ENCODE measurements at regions not wholly inside any gene's neighbourhood (a gene's known extent, or its start where the extent isn't known, plus 50 kb on each side); places are given as distances from the start of the nearest gene placed in this dataset.

DNA sequence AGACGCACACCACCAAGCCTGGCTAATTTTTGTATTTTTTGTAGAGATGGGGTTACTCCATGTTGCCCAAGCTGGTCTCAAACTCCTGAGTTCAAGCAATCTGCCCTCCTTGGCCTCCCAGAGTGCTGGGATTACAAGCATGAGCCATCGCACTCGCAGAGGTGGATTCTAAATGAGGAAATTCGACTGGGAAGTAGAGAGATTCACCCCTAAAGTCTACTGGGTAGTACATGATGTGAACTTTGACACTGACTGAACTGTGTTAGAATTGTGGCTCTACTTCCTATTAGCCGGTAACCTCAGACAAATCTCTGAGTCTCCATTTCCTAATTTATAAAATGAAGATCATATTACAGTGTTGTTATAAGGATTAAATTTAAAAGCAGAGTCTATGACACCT, 276.0 kb upstream of the NR5A2 start:
- Histone ChIP-seq H3K27ac (no peak overlapping the region), H3K9me3 (ENCODE audit: severe bottlenecking) (no peaks in the 10 kb centered on the region), H3K27me3 (ENCODE audit: insufficient read depth, low read depth, severe bottlenecking) (no peaks in the 10 kb centered on the region), H3K4me3 (ENCODE audit: low read depth, low read length) (no peak overlapping the region), H3K36me3 (no peaks in the 10 kb centered on the region)
- DNase-seq = no peak
- TF ChIP-seq, protein P1, sequence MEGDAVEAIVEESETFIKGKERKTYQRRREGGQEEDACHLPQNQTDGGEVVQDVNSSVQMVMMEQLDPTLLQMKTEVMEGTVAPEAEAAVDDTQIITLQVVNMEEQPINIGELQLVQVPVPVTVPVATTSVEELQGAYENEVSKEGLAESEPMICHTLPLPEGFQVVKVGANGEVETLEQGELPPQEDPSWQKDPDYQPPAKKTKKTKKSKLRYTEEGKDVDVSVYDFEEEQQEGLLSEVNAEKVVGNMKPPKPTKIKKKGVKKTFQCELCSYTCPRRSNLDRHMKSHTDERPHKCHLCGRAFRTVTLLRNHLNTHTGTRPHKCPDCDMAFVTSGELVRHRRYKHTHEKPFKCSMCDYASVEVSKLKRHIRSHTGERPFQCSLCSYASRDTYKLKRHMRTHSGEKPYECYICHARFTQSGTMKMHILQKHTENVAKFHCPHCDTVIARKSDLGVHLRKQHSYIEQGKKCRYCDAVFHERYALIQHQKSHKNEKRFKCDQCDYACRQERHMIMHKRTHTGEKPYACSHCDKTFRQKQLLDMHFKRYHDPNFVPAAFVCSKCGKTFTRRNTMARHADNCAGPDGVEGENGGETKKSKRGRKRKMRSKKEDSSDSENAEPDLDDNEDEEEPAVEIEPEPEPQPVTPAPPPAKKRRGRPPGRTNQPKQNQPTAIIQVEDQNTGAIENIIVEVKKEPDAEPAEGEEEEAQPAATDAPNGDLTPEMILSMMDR (IDR thresholded peaks at IDR 0.05; ENCODE audit: low read depth, low read length) = no peak

DNA sequence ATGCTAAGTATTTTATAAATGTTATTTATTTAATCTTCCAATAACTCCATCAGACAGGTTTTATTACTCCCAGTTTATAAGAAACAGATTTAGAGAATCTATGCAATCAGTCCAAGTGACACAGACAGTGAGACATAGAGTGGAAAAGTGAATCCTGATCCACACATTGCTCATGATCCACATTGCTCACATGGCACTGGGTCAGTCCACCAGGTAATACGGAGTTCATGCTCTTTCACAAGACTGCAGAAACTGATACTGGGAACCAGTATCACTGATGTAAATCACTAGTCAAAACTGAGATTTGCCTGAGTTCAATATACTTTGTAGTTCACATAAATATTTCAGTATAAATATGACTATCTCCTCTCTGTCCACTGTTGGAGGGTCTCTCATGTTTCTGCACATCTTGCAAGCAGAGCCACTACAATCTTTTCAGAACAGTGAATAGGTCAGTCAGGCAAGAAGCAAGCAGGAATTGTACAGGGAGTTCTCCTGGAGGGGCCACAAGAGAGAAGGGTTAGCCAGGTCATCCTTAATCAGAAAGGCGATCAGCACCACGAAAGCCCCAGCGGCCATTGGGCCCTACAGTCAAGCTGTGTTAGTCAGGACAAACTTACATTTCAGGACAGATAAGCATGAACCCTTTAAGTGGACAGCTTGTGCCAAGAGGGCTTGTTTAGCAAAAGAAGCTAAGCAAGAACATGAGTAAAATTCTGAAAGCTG, 275.4 kb upstream of the NR5A2 start:
- no peak for DNase-seq
- Histone ChIP-seq H3K36me3 (no peaks in the 10 kb centered on the region), H3K9me3 (ENCODE audit: severe bottlenecking) (no peaks in the 10 kb centered on the region), H3K27ac (no peak overlapping the region), H3K4me3 (ENCODE audit: low read depth, low read length) (no peak overlapping the region), H3K27me3 (ENCODE audit: insufficient read depth, low read depth, severe bottlenecking) (no peaks in the 10 kb centered on the region)
- TF ChIP-seq, protein P1 (IDR thresholded peaks at IDR 0.05; ENCODE audit: low read depth, low read length) = no peak

DNA sequence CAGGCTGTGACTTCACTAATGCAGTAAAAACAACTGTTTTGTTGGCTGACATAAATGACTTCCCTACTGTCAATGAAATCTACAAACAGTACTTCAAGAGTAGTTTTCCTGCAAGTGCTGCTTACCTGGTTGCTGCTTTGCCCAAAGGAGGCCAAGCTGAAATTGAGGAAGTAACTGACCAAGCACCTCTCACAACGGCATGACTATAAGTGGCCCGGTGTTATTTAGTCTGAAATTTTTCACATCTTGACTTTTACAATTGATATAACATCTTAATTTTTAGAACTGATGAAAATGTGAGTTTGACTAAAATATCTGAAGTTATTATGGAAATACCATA, 274.9 kb upstream of the NR5A2 start:
- H3K27me3 ChIP-seq (ENCODE audit: insufficient read depth, low read depth, severe bottlenecking) = no peaks in the 10 kb centered on the region
- TF ChIP-seq, protein P1 (IDR thresholded peaks at IDR 0.05; ENCODE audit: low read depth, low read length) = no peak
- DNase-seq = no peak
- H3K27ac ChIP-seq = no peak overlapping the region
- no peaks in the 10 kb centered on the region for H3K36me3 ChIP-seq
- no peaks in the 10 kb centered on the region for H3K9me3 ChIP-seq (ENCODE audit: severe bottlenecking)
- no peak overlapping the region for H3K4me3 ChIP-seq (ENCODE audit: low read depth, low read length)

- Histone ChIP-seq H3K4me3 (ENCODE audit: low read depth, low read length) (no peak overlapping the region), H3K36me3 (no peaks in the 10 kb centered on the region), H3K27ac (no peak overlapping the region), H3K27me3 (ENCODE audit: insufficient read depth, low read depth, severe bottlenecking) (no peaks in the 10 kb centered on the region), H3K9me3 (ENCODE audit: severe bottlenecking) (no peaks in the 10 kb centered on the region)
- no peak for DNase-seq
- TF ChIP-seq, protein P1 (IDR thresholded peaks at IDR 0.05; ENCODE audit: low read depth, low read length) = no peak
These were observed 274.0 kb upstream of the NR5A2 start for GRCh38 chr1:199753513-199753912.

DNA sequence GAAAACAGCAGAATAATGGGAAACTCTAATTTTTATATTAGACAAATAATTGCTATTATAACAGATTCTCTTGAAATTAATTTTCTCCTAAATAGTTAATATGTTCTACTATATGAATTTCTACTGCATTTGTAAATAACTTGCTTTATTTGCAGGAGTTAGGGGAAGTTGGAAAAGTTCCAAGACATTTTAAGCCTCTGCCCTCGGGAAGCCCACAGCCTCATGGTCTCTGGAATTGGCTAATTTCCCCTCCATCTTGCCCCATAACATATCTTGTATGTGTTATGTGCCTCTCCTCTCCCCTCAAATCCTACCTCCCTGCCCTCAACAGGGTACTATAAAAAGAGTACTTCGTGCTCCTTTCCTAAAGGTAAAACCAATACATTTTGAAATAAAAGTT, 271.4 kb upstream of the NR5A2 start:
- Histone ChIP-seq H3K36me3 (no peaks in the 10 kb centered on the region), H3K27me3 (ENCODE audit: insufficient read depth, low read depth, severe bottlenecking) (no peaks in the 10 kb centered on the region), H3K4me3 (ENCODE audit: low read depth, low read length) (no peak overlapping the region), H3K9me3 (ENCODE audit: severe bottlenecking) (no peaks in the 10 kb centered on the region), H3K27ac (no peak overlapping the region)
- DNase-seq = no peak
- TF ChIP-seq, protein P1 (IDR thresholded peaks at IDR 0.05; ENCODE audit: low read depth, low read length) = no peak
